B cell (primary cell): ENCODE measurements at regions not wholly inside any gene's neighbourhood (a gene's known extent, or its start where the extent isn't known, plus 50 kb on each side); places are given as distances from the start of the nearest gene placed in this dataset.

ENCODE experiments used
- ATAC-seq: fragments of 200-7000 bp; cut with Tn5 transposase; one replicate; pipeline ENCODE4 v1.10.0; 2021; ENCODE audit warnings: low read depth, mild to moderate bottlenecking, moderate number of reproducible peaks, moderate library complexity
- CTCF ChIA-PET: fragments of 350-600 bp; sonication (Branson Sonifier 250); formaldehyde crosslinking; loops from one replicate; lab custom pipeline; 2021; ENCODE audit warnings: antibody characterized with exemption, inconsistent platforms; lab: Charles Lee
- POLR2A ChIA-PET: fragments of 350-600 bp; sonication (Branson Sonifier 250); formaldehyde crosslinking; loops from one replicate; lab custom pipeline; 2021; ENCODE audit warnings: antibody characterized with exemption; lab: Charles Lee
- DNase-seq: peaks from one replicate; pipeline ENCODE4 v3.0.0; 2013
- H2AFZ ChIP-seq: 2 replicates; pipeline ENCODE4 v1.6.1; 2012; ENCODE audit warnings: mild to moderate bottlenecking, low read depth, low read length; ENCODE audit not compliant: insufficient read depth, poor library complexity, severe bottlenecking
- H3K27ac ChIP-seq, 2 donors: 1 replicate in 1 of 2; 2 replicates in 1 of 2; pipeline ENCODE4 v1.5.1; 2012 to 2013; ENCODE audit warnings: low read length in 2 of 2, mild to moderate bottlenecking in 2 of 2, moderate library complexity in 1 of 2
- H3K27me3 ChIP-seq, 4 experiments: fragments of 200-600 bp in 1 of 4; sonication (generic) in 1 of 4; replicated peaks in 1 of 4; 1 replicate in 2 of 4; 2 replicates in 2 of 4; pipeline versions ENCODE4 v1.6.1 to v1.7.0; 2013 to 2016; ENCODE audit warnings: low read length in 3 of 4, mild to moderate bottlenecking in 2 of 4, mixed read lengths in 1 of 4, moderate library complexity in 1 of 4; ENCODE audit not compliant: insufficient read depth in 4 of 4, control insufficient read depth in 3 of 4; ENCODE audit errors: control extremely low read depth in 1 of 4
- H3K36me3 ChIP-seq, 2 experiments: replicated peaks in 1 of 2; 1 replicate in 1 of 2; 2 replicates in 1 of 2; pipeline versions ENCODE4 v1.6.1 to v1.7.1; 2013; ENCODE audit warnings: low read length in 1 of 2; ENCODE audit not compliant: insufficient read depth in 2 of 2, control insufficient read depth in 1 of 2; ENCODE audit errors: control extremely low read depth in 1 of 2, extremely low read depth in 1 of 2
- H3K4me1 ChIP-seq, 2 donors: fragments of 200-600 bp in 1 of 2; sonication (generic) in 1 of 2; 1 replicate in 1 of 2; 2 replicates in 1 of 2; pipeline versions ENCODE4 v1.5.1 to v1.6.1; 2013 to 2017; ENCODE audit warnings: low read length in 2 of 2; ENCODE audit not compliant: control insufficient read depth in 2 of 2, insufficient read depth in 2 of 2
- H3K4me2 ChIP-seq: replicated peaks from 2 replicates; pipeline ENCODE3; 2012; ENCODE audit warnings: mild to moderate bottlenecking, low read depth, low read length; ENCODE audit not compliant: poor library complexity, severe bottlenecking
- H3K4me3 ChIP-seq, 5 experiments: fragments of 200-600 bp in 1 of 5; sonication (generic) in 1 of 5; 1 replicate in 3 of 5; 2 replicates in 2 of 5; pipeline versions ENCODE4 v1.5.1 to v1.7.0; 2011 to 2016; ENCODE audit warnings: low read length in 4 of 5, mild to moderate bottlenecking in 4 of 5, low read depth in 2 of 5, control low read depth in 1 of 5, moderate library complexity in 1 of 5; ENCODE audit not compliant: insufficient read depth in 1 of 5; ENCODE audit errors: control extremely low read depth in 1 of 5, extremely low read depth in 1 of 5
- H3K79me2 ChIP-seq: fragments of 200-600 bp; sonication (generic); one replicate; pipeline ENCODE4 v1.6.0; 2016; ENCODE audit warnings: low read length; ENCODE audit not compliant: control insufficient read depth, insufficient read depth
- H3K9ac ChIP-seq: fragments of 200-600 bp; sonication (generic); 2 replicates; pipeline ENCODE4 v1.6.1; 2017; ENCODE audit warnings: mild to moderate bottlenecking, low read length, moderate library complexity
- H3K9me3 ChIP-seq, 3 donors: one replicate each; pipeline versions ENCODE4 v1.6.1 to v1.7.1; 2013; ENCODE audit warnings: low read length in 2 of 3; ENCODE audit not compliant: control insufficient read depth in 2 of 3, insufficient read depth in 1 of 3; ENCODE audit errors: control extremely low read depth in 1 of 3
- H4K20me1 ChIP-seq: 2 replicates; pipeline ENCODE4 v1.6.0; 2012; ENCODE audit warnings: mild to moderate bottlenecking, low read length; ENCODE audit not compliant: insufficient read depth, control insufficient read depth, poor library complexity, severe bottlenecking
- H3K27ac Mint-ChIP-seq: one replicate; pipeline ENCODE4 v1.8.0; 2021; ENCODE audit warnings: mixed read lengths
- H3K27me3 Mint-ChIP-seq: one replicate; pipeline ENCODE4 v1.8.0; 2021; ENCODE audit warnings: mixed read lengths
- H3K4me1 Mint-ChIP-seq: one replicate; pipeline ENCODE4 v1.8.0; 2021; ENCODE audit warnings: mixed read lengths
- H3K4me3 Mint-ChIP-seq: one replicate; pipeline ENCODE4 v1.8.0; 2021; ENCODE audit warnings: mixed read lengths
- H3K9me3 Mint-ChIP-seq: one replicate; pipeline ENCODE4 v1.8.0; 2022; ENCODE audit warnings: mixed read lengths; ENCODE audit not compliant: insufficient read depth
- CTCF ChIP-seq: fragments of 200-600 bp; IDR thresholded peaks from one replicate; pipeline ENCODE4 v1.8.0; 2022; ENCODE audit warnings: antibody characterized with exemption, mild to moderate bottlenecking
- EZH2 ChIP-seq: IDR thresholded peaks from 2 replicates; pipeline ENCODE4 v1.6.1; 2012; ENCODE audit warnings: borderline replicate concordance, low read depth, mild to moderate bottlenecking, moderate library complexity, low read length; ENCODE audit not compliant: insufficient read depth, poor library complexity, severe bottlenecking
- WGBS: methylation state at CpG from one replicate; pipeline ENCODE4 v1.1.5; 2013; ENCODE audit warnings: missing lambda C conversion rate; ENCODE audit not compliant: insufficient coverage; 5-methylcytosine and 5-hydroxymethylcytosine counted together
- intact Hi-C: fragments of 100-400 bp; cut with micrococcal nuclease; formaldehyde crosslinking; loops from one replicate; pipeline ENCODE4 v1.10.0; 2022

DNA sequence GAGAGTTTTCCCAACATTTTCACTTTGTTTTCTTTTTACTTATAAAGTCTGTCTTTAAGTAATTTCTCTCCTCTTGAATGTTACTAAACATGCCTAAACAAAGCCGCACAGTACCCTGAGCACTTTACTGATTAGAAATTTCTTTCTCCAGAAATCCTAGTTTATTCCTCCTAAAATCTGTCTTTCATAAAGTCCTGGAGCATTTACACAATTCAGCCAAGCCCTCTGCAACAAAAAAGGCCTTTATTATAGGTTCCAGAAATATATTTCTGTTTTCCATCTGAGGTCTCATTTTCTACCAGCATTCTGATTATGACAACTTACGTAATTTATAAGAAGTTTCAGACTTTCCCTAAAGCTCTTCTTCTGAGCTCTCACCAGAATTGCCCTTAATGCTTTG, 549.5 kb upstream of the OLFM3 start:
- intact Hi-C loops = no loop called here
- no peaks in the 10 kb centered on the region for H3K36me3 ChIP-seq
- POLR2A ChIA-PET = no interaction called here

DNA sequence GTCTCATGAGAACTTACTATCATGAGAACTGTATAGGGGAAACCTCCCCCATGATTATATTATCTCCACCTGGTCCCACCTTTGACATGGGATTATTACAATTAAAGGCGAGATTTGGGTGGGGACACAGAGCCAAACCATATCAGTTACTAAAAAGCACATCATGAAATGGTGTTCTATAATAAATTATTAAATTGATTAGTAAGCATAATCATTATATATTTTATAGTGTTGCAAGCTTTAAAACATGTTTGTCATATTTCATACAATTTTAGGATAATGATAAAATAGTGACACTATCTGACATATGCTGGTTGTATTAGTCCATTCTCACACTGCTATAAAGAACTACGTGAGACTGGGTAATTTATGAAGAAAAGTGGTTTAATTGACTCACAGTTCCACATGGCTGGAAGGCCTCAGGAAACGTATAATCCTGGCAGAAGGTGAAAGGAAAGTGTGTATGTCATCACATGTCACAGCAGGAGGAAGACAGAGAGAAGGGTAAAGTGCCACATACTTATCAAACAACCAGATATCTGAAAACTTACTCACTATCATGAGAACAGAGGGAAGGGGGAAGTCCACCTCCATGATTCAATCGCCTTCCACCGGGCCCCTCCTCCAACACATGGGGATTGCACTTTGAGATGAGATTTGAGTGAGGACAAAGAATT, 539.2 kb upstream of the OLFM3 start:
- no peak overlapping the region for H3K27ac ChIP-seq
- H3K4me1 Mint-ChIP-seq = no peaks in the 10 kb centered on the region
- H3K4me2 ChIP-seq = no peak overlapping the region
- H3K27me3 Mint-ChIP-seq = no peaks in the 10 kb centered on the region
- H3K4me3 Mint-ChIP-seq = no peak overlapping the region
- H2AFZ ChIP-seq = no peak overlapping the region
- H3K4me1 ChIP-seq = no peaks in the 10 kb centered on the region
- TF ChIP-seq EZH2 = no peak
- no CpG with 5 or more reads among the region's 5 CpGs for WGBS
- no peak overlapping the region for H3K27ac Mint-ChIP-seq
- peaks cover 2% of the 10 kb centered on the region for H3K9me3 Mint-ChIP-seq
- no peak for DNase-seq
- no peak for ATAC-seq
- H4K20me1 ChIP-seq = no peaks in the 10 kb centered on the region
- no peak overlapping the region for H3K9ac ChIP-seq
- H3K79me2 ChIP-seq = no peaks in the 10 kb centered on the region
- H3K4me3 ChIP-seq = no peak overlapping the region
- ChIA-PET CTCF (no interaction called here), POLR2A (no interaction called here)
- intact Hi-C loops = no loop called here
- no peaks in the 10 kb centered on the region for H3K36me3 ChIP-seq
- H3K9me3 ChIP-seq = peaks cover 0 to 4% (median 0%) of the 10 kb centered on the region in 3 donors
- H3K27me3 ChIP-seq = no peaks in the 10 kb centered on the region

More for the DNA sequence above, 549.5 kb upstream of the OLFM3 start:
- no peak overlapping the region for H3K27ac ChIP-seq
- H3K79me2 ChIP-seq = no peaks in the 10 kb centered on the region
- H3K27me3 ChIP-seq = no peaks in the 10 kb centered on the region
- no peak for DNase-seq
- no peaks in the 10 kb centered on the region for H3K4me1 Mint-ChIP-seq
- H3K27me3 Mint-ChIP-seq = no peaks in the 10 kb centered on the region
- TF ChIP-seq EZH2 (no peak), CTCF (no peak)
- H3K4me3 Mint-ChIP-seq = no peak overlapping the region
- CTCF ChIA-PET = no interaction called here
- no peak for ATAC-seq
- H3K27ac Mint-ChIP-seq = no peak overlapping the region
- no peak overlapping the region for H3K4me3 ChIP-seq
- H4K20me1 ChIP-seq = no peaks in the 10 kb centered on the region
- H3K9me3 ChIP-seq = peaks cover 0 to 4% (median 0%) of the 10 kb centered on the region in 3 donors
- H3K4me2 ChIP-seq = no peak overlapping the region
- no peak overlapping the region for H2AFZ ChIP-seq
- H3K9ac ChIP-seq = no peak overlapping the region
- 90% methylated on average over 2 of the region's 2 CpGs for WGBS
- H3K9me3 Mint-ChIP-seq = no peaks in the 10 kb centered on the region
- H3K4me1 ChIP-seq = no peaks in the 10 kb centered on the region
